MV-4-11 (cell line): ENCODE measurements at regions not wholly inside any gene's neighbourhood (a gene's known extent, or its start where the extent isn't known, plus 50 kb on each side); places are given as distances from the start of the nearest gene placed in this dataset.

Experiments
- DNase-seq: peaks from one replicate; lab custom pipeline; 2025; lab: John Stamatoyannopoulos, UW

DNA sequence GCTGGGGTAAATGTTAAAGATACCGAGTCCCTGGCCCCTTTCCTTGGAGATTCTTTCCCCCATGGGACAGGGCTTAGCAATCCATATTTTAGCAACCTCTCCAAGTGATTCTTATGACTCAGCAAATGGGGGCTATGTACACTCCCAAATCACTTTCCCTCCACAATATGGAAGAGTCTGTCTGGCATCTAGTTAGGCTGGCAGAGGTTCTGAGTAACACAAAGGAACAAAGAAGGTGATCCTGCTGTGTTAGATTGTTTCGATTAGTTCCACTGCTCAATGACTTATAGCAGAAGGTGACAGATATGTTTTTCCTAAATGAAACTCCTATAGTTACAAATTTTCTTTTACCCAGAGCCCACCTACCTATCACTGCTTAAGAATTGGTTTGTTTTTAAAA lies 154.0 kb upstream of the SYT13 start:
- no peak for DNase-seq

DNA sequence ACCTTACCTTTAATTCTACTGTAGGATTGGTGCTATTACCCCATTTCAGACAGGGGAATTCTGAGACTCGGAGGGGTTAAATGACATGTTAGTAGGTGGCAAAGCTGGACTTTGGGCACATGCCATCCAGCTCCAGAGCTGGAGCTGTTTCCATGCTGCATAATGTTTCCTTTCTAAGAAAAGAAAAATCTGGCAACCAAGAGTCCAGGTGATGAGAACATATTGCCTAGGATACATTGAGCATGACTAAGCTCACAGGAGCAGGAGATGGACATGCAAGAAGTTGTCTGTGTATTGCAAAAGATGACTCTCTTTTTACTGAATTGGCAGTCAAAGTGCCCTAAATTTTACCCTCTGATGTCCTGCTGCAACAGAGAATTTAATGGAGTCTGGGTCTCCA lies 150.8 kb upstream of the SYT13 start:
- DNase-seq = no peak

DNA sequence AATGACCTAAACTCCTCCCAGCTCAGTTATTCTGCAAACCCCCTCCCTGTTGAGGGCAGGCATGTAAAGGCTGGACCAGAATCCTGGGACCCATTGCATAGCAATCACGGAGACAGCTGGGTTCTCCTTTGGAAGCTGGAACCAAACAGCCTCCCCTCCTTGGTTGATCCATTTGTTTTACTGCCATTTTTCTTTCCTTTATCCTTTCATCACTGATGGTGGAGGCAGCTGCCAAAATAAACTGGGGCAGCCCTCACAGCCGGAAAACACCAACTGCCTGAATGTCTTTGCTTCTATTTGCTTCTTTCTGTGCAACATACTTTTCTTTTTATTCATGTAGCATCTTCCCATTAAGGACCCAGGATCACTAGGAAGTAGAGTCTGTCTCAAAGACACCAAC lies 150.0 kb upstream of the SYT13 start:
- no peak for DNase-seq

DNA sequence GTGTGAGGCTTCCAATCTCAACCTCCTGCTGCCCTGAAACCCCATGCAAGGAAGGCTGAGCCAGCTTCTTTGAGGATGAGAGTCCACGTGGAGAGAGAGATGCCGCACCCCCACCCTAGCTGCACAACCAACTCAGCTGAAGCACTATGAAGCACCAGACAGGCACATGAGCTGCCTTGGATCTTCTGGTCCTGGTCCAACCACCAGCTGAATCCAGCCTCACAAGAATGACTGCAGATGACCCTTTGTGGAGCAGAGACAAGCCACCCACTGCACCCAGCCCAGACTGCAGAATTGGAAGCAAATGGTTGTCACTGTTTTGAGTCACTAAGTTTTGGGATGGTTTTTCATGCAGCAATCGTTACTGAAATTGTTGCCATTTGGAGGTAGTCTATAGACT lies 149.6 kb upstream of the SYT13 start:
- DNase-seq = no peak

DNA sequence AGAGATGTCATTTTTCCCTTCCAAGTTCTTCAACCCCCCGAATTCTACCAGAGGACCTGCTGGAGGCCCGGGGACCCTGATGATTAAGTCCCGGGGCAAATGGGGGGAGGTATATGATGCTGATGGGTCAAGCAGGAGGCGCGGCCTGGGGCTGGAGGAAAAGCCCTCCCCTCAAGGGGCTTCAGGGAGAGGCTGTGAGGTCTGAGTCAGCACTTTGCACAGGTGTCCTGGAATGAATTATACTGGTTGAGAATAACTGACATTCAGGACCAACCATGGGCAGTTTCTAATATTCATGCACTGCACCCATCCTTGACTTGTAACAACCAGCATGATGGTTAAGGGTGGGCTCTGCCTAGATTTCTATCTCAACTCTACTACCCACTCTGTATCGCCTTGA lies 146.8 kb upstream of the SYT13 start:
- DNase-seq = no peak

DNA sequence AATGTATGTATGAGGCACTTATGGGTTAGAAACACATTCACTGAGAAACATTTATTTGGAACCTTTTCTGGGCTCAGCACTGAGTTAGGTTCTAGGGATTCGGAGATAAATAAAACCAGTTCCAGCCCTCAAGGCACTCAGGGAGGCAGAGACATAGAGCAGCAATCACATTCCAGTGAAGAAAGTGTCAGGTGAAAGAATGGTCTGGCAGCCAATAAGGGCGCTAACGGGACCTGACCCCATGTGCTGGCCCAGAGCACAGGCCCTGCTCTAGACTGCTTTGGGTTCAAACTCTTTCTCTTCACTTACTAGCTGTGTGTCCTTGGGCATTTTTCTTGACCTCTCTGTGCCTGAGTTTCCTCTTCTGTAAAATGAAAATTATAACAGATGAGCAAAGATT lies 146.0 kb upstream of the SYT13 start:
- no peak for DNase-seq

DNA sequence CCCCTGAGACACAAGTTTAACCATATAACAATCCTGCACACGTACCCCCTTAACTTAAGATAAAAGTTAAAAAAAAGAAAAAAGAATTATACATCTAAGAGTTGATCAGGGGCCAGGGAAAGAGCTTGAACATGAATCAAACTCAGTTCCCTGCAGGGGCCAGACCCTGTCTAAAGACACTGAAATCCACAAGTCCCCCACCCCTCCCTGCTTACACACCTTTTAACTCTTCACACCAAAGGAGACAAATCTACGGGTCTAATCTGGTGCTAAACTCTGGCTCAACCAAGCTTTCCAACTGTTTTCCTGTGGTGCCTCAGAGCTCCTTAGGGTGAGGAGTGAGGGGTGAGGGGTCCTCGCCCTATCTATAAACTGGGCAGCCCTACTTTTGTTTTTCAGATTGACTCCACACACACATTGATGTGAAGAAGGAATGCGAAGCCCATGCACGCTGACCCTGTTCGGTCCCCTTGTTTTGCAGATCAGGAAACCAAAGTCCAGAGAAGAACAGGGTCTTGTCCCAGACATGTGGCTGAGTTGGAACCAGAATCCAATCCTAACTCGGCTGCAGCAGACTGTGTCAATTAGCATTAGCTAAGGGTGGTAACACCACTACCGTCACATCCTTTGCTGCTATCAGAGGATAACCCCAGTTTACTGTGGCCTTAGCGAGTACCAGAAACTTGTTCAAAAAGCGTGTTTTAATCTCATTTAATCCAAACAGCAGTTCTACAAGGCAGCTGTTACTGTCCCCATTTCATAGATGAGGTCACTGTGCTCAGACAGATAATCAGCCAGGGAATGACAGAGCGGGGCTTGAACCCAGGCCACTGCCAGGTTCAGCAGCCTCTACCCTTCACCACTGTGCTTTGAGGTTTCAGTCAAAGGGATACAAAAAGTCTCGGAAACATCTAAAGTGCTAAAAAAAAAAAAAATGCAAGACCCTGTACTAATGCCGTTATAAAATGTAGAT lies 145.2 kb upstream of the SYT13 start:
- no peak for DNase-seq

DNA sequence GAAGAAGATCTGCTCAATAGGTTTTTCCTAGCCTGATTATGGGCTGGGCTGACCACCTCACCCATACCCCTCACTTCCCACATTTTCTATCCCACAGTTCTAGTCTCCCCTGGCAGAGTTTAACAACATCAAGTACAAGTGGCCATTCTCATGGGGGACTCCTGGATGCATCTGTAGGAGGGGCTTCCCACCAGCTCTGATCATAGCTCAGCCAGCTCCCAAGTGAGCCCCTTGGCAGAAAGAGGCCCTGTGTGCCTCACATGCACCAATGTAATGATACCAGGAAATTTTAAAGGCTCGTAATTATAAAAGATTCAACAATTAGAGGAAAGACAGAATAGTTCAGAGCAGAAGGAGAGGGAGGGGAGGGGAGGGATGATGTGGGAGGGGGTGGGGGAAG lies 144.2 kb upstream of the SYT13 start:
- DNase-seq = no peak

DNA sequence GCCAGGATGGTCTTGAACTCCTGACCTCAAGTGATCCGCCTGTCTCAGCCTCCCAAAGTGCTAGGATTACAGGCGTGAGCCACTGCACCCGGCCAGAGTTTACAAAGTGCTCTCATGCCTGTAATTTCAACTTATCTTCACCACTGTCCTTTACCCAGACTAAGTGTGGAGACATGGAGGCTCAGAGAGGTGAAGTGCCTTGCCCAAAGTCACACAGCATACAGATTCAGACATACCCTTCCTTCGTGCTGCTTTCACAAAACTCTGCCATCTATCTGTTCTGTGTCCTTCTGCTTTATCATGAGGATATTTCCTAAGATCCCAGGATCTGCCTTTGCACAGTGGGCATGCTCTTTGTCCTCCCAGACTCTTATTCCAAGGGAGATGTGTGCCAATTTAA lies 143.6 kb upstream of the SYT13 start:
- no peak for DNase-seq

DNA sequence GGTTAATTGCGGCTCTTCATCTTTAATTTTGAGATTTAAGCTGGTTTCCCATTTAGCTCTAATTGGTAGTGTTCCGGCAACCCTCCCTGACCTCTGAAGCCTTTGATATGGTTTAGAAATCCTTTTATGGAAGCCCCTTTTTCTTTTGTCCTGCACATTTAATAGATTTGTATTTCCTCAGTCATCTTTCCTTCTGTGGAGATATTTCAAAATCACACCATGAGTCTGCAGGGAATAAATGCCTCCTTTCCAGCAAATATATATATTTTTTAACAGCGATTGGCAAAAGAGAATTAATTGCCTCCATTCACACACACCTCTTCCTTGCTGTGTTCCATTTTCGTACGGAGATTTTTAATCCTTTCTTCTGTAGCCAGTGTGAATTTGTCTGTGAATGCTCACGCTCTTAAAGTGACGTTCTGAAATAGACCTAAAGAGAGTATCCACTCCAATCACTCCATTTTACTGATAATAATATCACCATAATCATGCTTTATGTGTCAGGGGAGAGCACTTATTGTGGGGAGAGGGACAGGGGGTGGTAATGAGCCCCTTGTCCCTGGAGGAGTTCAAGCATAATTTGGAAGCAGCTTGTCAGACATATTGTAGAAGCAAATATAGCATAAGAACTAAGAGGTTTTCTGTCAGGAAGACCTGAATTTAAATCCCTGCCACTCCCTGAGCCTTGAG lies 142.5 kb upstream of the SYT13 start:
- DNase-seq = no peak

DNA sequence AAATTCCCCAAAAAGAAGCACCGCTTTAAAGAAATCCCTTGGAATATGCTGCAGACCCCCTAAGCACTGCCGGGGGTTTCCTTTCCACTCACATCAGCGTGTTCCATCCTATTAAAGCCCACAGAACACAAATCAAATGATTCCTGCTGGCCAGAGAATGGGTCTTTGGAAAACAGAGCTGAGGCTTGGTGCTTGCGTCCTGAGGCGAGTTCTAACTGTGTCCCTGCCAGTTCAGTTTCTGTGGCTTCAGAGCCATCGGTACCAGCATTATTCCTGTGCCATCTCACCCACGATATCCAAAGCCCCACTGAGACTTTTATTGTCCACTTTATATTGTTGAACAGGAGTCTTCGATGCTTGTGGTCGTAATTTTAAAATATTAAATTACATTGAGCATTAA lies 142.0 kb upstream of the SYT13 start:
- DNase-seq = no peak

DNA sequence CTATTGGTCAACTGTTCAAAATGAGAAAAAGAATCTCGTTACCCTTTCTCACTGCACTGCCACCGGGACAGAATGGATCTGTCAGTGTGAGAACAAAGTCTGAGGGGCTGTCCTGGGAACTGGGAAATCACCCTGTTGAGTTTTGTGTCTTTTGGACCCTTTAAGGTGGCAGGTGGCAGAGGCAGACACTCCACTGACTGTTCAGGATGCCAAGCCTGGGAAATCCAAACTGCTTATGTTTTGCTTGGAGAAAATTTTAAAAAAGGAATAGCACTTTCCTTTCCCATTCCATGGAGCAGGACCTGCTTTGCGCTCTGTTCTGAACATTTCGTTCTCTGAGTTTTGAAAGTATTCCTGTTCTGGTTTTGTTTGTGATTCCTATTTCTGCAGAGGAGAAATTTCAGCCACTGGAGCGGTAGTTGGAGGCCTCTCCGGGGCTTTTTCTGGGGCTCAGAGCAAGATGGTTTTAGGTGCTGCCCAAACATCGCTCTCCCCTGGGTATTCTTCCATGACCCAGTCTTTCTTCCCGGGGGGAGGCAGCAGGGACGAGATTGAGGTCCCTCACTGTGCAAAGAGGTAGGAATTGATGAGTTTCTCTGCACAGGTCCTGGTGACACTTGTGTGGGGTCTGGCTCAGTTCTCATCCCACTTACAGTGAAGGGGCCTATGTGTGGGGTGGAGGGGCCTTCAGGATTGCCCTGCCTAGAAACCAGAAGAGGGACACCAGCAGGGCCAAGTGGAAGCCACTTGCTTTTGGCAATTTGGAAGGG lies 138.5 kb upstream of the SYT13 start:
- DNase-seq = no peak

DNA sequence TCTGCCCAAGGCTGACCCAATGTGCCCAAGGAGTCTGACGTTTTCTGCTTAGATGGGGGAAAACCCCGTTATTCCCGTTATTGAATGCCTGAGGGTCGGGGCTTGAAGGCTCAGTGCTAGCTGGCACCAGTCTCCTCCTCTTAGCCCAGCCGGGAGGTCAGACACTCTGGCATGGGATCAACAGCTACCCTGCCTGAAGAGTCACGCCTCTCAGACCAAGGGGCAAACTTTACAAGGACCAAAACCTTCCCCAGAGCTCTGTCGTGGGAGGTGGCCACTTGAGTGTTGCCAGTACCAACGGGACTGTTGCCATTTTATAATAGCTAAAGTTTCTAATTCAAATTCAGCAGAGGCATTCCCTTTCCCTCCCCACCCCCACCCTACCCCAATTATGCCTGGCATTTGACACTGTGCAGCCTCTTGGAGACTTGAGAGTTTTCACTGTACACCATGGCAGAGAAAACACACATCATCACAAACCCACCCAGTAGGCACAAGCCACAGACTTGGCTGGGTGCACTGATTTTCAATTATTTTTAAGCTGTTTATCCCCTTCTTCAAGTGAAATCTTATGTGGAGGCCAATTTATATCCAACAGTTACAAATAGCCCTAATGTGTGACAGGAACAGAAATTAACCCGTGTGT lies 137.5 kb upstream of the SYT13 start:
- DNase-seq = no peak

DNA sequence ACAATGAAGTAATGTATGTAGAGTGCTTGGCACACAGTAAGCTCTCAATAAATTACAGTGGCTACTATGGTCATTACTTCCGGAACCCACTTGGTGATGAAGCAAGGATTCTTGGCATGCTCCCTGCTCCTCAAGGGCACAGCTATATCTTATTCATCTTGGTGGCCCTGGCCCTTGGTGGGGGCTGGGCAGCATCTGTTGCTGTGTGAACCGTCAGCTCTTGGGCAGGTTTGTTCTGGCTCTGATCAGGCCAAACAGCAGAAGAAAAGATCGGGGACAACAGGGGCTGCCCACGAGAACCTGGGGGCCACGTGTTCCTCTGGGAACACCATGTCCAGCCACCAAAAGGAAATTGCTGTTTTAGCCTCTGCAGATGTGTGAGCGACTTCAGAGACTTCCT lies 136.9 kb upstream of the SYT13 start:
- DNase-seq = no peak

DNA sequence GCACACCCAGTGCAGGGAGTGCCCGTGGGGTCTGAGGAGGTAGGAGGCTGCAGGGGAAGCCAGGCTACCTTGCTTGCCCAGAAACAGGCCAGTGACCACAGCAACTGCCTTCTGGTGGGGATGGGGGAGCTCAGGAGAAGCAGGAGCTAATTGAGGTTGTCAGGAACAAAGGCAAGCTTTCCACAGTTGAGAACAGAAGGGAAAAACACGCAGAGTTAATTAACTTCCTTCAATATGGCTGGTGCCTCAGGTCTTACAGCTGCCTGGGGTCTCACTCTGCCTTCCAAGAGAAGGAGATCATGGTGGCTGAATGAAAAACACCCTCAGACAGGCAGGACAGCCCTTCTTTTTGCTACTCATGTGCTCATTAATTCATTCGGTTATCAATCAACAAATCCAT lies 127.9 kb upstream of the SYT13 start:
- no peak for DNase-seq

DNA sequence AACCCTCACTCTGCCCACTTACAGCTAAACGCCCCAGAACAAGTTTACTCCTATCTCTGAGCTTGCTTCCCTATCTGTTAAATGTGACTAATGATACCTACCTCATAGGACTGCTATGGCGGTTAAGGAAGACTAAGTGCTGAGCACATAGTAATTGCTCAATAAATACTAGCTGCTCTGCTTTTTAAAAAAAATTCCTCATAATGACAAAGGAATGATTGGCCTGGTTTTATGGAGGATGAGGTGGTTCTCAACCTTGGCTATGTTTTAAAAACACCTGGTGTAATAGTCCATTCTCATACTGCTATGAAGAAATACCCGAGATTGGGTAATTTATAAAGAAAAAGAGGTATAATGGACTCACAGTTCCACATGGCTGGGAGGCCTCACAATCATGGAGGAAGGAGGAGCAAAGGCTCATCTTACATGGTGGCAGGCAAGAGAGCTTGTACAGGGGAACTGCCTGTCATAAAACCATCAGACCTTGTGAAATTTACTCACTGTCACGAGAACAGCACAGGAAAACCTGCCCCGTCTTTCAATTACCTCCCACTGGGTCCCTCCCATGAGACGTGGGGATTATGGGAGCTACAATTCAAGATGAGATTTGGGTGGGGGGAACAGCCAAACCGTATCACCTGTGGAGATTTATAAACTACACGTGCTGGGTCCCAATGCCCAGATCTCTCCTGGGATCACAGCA lies 127.2 kb upstream of the SYT13 start:
- no peak for DNase-seq

DNA sequence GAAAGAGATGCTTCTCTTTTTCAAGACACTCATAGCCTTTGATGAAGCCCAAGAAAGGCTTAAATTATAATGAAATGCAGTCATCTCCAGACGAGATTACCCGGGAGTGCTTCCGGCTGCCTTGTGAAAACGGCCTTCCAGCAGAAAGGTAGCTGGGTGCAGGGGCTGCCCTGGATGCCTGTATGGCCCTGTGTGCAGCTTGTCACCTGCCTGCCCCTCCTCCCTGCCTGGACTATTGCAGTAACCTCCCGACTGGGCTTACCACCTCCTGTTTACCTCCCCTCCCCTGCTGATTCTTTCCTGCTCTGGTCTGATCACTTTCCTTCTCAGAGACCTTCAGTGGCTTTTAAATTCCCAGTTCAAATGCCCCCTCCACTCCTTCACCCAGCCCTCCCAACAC lies 126.4 kb upstream of the SYT13 start:
- no peak for DNase-seq

DNA sequence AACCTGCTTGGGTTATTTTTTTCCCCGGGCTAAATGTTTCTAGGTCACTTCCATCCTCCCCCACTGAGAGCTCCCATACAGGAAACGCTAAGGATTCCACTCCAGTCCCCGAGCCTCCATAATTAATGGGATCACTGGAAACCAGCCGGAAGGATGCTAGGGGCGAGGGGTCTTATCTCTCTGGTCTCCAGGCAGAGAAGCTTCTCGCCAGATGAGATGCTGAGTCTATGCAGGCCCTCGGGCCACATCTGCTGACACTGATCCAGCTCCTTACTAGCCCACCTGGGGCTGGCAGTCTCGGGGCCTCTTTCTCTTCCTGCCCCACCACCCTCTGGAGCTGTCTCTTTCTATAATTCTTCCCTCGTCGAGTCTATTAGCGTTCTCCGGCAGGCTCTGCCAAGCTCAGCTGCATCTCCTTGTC lies 125.9 kb upstream of the SYT13 start:
- DNase-seq = no peak

DNA sequence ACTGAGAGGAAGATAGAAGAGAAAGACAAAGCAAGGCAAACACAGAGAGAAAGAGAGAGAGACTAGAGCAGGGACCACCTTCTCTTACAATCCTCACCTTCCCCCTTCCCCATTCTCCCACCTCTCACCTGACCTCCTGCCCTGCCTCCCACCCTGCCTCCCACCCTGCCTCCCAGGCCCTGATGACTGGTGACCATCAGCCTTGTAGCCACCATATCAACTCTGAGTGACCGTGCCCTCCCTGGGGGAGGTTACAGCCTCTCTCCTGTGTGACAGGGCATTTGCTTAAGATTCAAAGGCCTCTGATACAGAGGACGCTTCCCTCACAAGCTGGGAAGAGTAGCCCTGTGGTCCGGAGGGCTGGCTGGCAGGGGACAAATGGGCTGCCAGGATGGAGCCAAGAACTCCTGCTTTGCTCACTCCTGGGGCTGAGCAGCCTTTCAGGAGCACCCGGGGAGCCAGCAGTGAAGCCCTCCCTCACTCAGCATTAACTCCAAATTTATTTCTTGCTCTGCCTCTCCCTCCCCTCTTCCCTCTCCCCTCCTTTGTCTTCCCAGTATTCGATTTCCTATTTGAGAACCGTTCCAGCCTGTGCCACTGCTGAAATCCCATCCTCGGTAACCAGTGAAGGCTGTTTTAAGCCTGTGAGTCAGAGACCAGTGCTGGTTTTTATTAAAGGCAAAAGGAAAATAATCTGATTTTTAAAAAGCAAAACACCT lies 125.2 kb upstream of the SYT13 start:
- DNase-seq = no peak

DNA sequence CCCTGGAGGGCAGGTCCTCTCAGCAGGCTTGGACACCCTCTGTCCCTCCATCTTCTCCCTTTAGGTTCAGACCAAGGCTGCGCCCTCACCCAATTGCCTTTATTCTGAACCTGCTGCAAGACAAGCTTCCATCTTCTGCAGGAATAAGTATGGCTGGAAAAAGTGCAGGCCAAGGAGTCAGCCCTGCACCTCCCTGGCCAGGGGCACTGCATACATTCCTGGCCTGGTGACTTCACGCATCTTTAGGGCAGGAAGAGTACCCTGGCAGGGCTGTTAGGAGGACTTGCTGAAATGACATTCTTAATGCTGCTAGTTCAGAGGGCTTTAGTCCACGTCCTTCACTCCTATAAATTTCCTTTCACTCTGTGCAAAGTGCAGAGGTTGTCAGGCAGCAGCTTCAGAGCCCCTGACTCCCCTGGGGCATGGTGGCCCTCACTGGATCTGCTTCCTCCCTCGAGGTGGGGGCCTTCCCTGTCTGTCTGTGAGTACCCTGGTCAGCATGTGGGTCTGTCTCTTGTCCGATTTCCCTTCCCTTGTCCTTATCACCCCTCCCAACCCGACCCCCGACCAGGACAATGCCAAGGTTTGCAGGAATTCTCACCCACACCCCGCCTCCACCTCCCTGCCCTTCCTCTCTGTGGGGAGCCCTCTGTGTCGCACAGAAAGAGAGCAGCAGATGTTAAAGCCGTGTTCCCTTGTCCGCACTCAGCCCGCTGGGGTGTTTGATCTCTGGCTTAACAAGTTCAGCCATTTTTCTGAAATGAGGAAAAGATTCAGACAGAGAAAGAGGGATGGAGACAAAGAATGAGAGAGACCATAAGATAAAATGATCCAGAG lies 124.5 kb upstream of the SYT13 start:
- no peak for DNase-seq
